MCF 10A (cell line): ENCODE measurements at regions not wholly inside any gene's neighbourhood (a gene's known extent, or its start where the extent isn't known, plus 50 kb on each side); places are given as distances from the start of the nearest gene placed in this dataset.

Experiments
- BruUV-seq: library from RNA; stranded (reverse); fragments of 400-500 nt; replicated peaks from 2 replicates; lab custom pipeline; 2021; lab: Mats Ljungman, UMichigan
- CTCF ChIA-PET: fragments of 300-600 bp; sonication (Branson Sonifier 250); formaldehyde crosslinking; extraction: SDS; loops from one replicate; lab custom pipeline; 2021; ENCODE audit warnings: antibody characterized with exemption, inconsistent platforms; lab: Yijun Ruan, JAX
- POLR2A ChIA-PET: fragments of 300-600, 350-650 bp; sonication (Branson Sonifier 250); formaldehyde crosslinking; extraction: SDS; loops from one replicate; lab custom pipeline; 2020; ENCODE audit warnings: antibody characterized with exemption, inconsistent platforms; lab: Yijun Ruan, JAX
- DNase-seq: peaks from one replicate; pipeline ENCODE4 v3.0.0-alpha.2; 2018; ENCODE audit not compliant: unreplicated experiment
- H3K27ac Mint-ChIP-seq: one replicate; pipeline ENCODE4 v1.8.0; 2022; ENCODE audit warnings: mild to moderate bottlenecking, low read depth, mixed read lengths; ENCODE audit not compliant: unreplicated experiment
- H3K27me3 Mint-ChIP-seq: one replicate; pipeline ENCODE4 v1.8.0; 2022; ENCODE audit warnings: mixed read lengths; ENCODE audit not compliant: insufficient read depth, unreplicated experiment
- H3K36me3 Mint-ChIP-seq: one replicate; pipeline ENCODE4 v1.8.0; 2022; ENCODE audit warnings: mild to moderate bottlenecking, moderate library complexity, mixed read lengths; ENCODE audit not compliant: insufficient read depth, unreplicated experiment
- H3K4me1 Mint-ChIP-seq: one replicate; pipeline ENCODE4 v1.8.0; 2022; ENCODE audit warnings: mixed read lengths; ENCODE audit not compliant: insufficient read depth, unreplicated experiment
- H3K4me3 Mint-ChIP-seq: one replicate; pipeline ENCODE4 v1.8.0; 2022; ENCODE audit warnings: mild to moderate bottlenecking, moderate library complexity, mixed read lengths; ENCODE audit not compliant: unreplicated experiment
- H3K9me3 Mint-ChIP-seq: one replicate; pipeline ENCODE4 v1.8.0; 2022; ENCODE audit warnings: mixed read lengths; ENCODE audit not compliant: unreplicated experiment
- CTCF ChIP-seq: fragments of 200-600 bp; IDR thresholded peaks from one replicate; pipeline ENCODE4 v1.8.0; 2022; ENCODE audit warnings: antibody characterized with exemption, mild to moderate bottlenecking; ENCODE audit not compliant: unreplicated experiment
- intact Hi-C: fragments of 100-400 bp; cut with micrococcal nuclease; formaldehyde crosslinking; loops from 2 replicates; pipeline ENCODE4 v1.14.1; 2022

GRCh38 chr15:77724715-77725114, 92.0 kb upstream of the LINGO1 start:
- POLR2A ChIA-PET = no interaction called here
- H3K27ac Mint-ChIP-seq = no peak overlapping the region

GRCh38 chr15:77723756-77724155, 91.0 kb upstream of the LINGO1 start:
- intact Hi-C loops = no loop called here
- no peaks in the 10 kb centered on the region for H3K9me3 Mint-ChIP-seq
- no peak for TF ChIP-seq CTCF
- POLR2A ChIA-PET = no interaction called here
- no TSS peak for BruUV-seq
- CTCF ChIA-PET = no interaction called here
- no peak overlapping the region for H3K27ac Mint-ChIP-seq
- no peak for DNase-seq
- peaks cover 12% of the 10 kb centered on the region for H3K27me3 Mint-ChIP-seq
- H3K36me3 Mint-ChIP-seq = no peaks in the 10 kb centered on the region
- no peak overlapping the region for H3K4me3 Mint-ChIP-seq
- no peaks in the 10 kb centered on the region for H3K4me1 Mint-ChIP-seq

More at GRCh38 chr15:77724715-77725114, 92.0 kb upstream of the LINGO1 start:
- DNase-seq = no peak
- Mint-ChIP-seq H3K27me3 (peaks cover 5% of the 10 kb centered on the region), H3K4me3 (no peak overlapping the region), H3K4me1 (no peaks in the 10 kb centered on the region), H3K9me3 (no peaks in the 10 kb centered on the region), H3K36me3 (no peaks in the 10 kb centered on the region)
- CTCF ChIA-PET = no interaction called here
- intact Hi-C loops = no loop called here
- no peak for TF ChIP-seq CTCF
- BruUV-seq = no TSS peak

GRCh38 chr15:77722759-77723460, 90.2 kb upstream of the LINGO1 start:
- H3K27ac Mint-ChIP-seq = no peak overlapping the region
- H3K4me1 Mint-ChIP-seq = no peaks in the 10 kb centered on the region
- H3K36me3 Mint-ChIP-seq = no peaks in the 10 kb centered on the region
- no TSS peak for BruUV-seq
- no peaks in the 10 kb centered on the region for H3K9me3 Mint-ChIP-seq
- ChIA-PET POLR2A (no interaction called here), CTCF (no interaction called here)
- DNase-seq = no peak
- H3K4me3 Mint-ChIP-seq = no peak overlapping the region
- H3K27me3 Mint-ChIP-seq = peaks cover 12% of the 10 kb centered on the region
- intact Hi-C loops = no loop called here
- no peak for TF ChIP-seq CTCF

GRCh38 chr15:77721963-77722362, 89.3 kb upstream of the LINGO1 start:
- DNase-seq = no peak
- H3K27me3 Mint-ChIP-seq = peaks cover 15% of the 10 kb centered on the region
- no peaks in the 10 kb centered on the region for H3K9me3 Mint-ChIP-seq
- BruUV-seq = no TSS peak
- intact Hi-C loops = no loop called here
- no peak for TF ChIP-seq CTCF
- H3K27ac Mint-ChIP-seq = no peak overlapping the region
- CTCF ChIA-PET = no interaction called here
- POLR2A ChIA-PET = no interaction called here
- no peaks in the 10 kb centered on the region for H3K4me1 Mint-ChIP-seq
- no peak overlapping the region for H3K4me3 Mint-ChIP-seq
- no peaks in the 10 kb centered on the region for H3K36me3 Mint-ChIP-seq
